HG03196 (cell line): ENCODE measurements at regions not wholly inside any gene's neighbourhood (a gene's known extent, or its start where the extent isn't known, plus 50 kb on each side); places are given as distances from the start of the nearest gene placed in this dataset.
"Not testable (repeated sequence)": the region's sequence is repeated elsewhere in the genome, so short reads cannot be mapped to it uniquely, and the experiment has no call there.

ENCODE experiments used
- ATAC-seq: cut with Tn5 transposase; IDR thresholded peaks from one replicate; pipeline ENCODE4 v1.9.1; 2021; ENCODE audit not compliant: unreplicated experiment

DNA sequence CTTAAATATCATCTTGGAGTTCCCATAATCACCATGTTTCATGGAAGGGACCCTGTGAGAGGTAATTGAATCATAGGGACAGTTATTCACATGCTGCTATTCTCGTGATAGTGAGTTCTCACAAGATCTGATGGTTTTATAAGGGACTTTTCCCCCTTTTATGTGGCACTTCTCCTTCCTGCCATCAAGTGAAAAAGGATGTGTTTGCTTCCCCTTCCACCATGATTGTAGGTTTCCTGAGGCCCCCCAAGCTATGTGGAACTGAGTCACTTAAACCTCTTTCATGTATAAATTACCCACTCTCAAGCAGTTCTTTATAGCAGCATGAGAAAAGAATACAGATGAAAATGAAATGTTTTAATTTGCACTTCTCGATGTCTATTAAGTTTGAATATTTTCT, 112.0 kb downstream of the ZNF648 start:
- no peak for ATAC-seq

DNA sequence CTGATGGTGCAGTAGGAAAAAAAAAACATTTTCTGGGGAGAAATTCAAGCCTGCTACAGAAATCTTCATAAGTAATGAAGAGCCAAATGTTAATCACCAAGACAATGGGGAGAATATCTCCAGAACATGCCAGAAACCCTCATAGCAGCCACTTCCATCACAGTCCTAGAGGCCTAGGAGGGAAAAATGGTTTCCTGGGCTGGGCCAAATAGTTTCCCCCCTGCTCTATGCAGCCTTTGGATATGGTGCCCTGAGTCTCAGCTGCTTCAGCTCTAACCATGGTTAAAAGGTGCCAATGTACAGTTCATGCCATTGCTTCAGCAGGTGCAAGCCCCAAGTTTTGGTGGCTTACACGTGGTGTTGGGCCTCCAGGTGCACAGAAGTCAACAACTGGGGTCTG, 113.1 kb downstream of the ZNF648 start:
- ATAC-seq, result no peak

DNA sequence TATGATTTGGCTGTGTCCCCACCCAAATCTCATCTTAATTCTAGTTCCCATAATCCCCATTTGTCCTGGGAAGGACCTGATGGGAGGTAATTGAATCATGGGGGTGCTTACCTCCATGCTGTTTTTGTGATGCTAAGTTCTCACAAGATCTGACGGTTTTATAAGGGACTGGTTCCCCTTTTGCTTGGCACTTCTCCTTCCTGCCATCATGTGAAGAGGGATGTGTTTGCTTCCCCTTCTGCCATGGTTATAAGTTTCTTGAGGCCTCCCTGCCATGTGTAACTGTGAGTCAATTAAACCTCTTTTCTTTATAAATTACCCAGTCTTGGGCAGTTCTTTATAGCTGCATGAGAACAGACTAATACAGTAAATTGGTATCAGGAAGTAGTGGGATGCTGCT, 114.1 kb downstream of the ZNF648 start:
- no peak for ATAC-seq

DNA sequence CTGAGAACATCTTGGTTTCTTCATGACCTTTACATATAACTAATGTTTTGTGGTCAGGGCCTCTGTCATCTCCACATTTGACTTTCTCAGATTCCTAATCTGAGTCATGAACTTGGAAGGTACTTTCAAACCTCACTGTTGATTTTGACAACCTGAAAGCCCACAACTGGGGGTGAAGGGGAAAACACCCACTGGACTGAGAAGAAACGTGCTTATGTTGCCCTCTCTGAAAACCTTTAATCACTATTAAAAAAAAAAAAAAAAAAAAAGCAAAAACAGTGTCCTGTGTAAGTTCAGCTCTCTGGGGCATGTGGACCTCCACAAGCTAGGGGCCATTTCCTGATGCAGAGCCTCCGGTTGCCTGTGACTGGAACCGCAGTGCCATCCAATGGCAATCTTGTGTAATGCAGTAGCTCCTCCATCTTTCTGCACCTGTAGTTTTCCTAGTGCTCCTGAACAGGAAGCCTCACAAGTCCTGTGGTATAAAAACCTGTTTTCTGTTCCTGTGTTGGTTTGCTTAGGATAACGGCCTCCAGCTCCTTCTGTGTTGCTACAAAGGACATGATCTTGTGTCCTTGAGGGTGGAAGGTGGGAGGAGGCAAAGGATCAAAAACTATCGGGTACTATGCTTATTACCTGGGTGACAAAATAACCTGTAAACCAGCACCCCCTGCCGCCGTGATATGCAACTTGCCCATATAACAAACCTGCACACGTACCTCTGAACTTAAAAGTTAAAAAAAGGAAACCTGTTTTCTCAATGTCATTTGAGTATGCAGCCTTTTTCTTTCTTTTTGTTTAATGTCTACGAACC, 124.5 kb downstream of the ZNF648 start:
- ATAC-seq, result peak; percentile 91

DNA sequence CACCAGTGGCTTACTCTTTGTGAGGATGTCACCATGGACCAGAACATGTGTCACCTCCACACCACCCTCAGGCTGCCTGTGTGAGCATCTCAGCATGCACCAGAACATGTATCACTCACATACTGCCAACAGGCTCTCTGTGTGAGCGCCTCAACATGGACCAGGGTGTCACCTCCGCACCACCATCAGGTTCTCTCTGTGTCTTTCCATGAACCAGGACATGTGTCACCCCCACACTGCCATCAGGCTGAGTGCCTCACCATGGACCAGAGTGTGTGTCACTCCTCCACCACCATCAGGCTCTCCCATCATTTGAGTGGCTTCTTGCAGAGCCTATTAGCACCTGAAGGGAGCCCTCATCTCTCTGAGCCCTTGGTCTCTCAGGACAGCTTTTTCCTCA, 125.2 kb downstream of the ZNF648 start:
- ATAC-seq, result peak; percentile 38

DNA sequence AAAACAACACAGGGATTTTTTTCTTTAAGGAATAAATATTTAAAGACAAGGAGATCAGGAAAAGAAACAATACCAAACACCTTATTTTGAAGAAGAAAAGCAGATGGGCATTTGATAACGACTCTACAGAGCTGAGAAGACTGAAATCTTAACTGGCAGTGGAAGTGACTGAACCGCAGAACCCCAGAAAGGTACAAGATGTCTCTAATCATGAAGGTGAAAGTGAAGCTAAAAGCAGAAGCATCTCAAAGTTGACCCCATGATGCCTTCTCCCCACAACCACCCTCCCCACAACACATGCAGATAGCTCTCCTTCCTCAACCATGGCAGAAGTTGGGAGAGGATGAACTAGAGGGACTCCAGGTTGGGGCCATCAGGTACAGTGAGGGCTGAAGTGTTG, 129.6 kb downstream of the ZNF648 start:
- ATAC-seq, result no peak

DNA sequence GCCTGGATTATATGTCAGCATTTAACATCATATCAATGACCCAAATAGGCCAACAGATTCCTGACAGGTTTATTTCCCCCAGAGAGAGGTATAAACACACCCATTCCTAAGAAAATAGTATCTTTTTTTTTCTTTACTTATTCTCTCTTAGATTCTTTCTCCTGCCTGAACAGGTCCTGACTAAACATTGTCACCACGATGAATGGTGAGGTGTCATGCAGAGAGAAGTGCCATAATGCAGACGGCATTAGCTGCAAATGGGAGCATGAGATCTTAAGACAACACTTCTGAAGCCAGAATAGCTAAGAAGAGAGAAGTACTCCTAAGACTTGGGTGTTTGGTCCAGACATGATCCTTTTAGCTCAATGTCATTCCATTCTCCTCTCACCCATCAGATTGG, 131.3 kb downstream of the ZNF648 start:
- ATAC-seq, result no peak

DNA sequence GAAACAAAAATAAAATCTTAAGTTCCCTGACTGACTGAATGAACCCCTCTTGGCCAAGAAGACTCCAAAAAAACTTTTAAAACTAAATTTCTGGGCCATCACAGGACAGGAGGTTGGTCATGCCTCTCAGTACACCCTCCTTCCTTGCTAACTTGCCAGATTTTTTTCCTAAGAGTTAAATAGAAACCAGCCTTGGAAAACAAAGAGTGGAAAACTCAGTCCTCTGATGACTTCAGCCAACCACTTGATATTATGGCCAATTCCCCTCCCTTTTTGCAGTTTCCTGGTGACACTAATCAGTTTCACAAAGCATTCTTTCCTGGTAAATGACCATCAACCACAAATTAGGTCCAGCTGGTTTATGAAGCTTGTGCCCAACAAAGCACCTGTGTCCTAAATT, 134.8 kb downstream of the ZNF648 start:
- no peak for ATAC-seq

DNA sequence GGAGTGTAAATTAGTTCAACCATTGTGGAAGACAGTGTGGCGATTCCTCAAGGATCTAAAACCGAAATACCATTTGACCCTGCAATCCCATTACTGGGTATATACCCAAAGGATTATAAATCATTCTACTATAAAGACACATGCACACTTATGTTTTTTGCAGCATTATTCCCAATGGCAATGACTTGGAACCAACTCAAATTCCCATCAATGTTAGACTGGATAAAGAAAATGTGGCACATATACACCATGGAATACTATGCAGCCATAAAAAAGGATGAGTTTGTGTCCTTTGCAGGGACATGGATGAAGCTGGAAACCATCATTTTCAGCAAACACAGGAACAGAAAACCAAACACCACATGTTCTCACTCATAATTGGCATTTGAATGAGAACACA, 137.5 kb downstream of the ZNF648 start:
- ATAC-seq, result not testable (repeated sequence)

DNA sequence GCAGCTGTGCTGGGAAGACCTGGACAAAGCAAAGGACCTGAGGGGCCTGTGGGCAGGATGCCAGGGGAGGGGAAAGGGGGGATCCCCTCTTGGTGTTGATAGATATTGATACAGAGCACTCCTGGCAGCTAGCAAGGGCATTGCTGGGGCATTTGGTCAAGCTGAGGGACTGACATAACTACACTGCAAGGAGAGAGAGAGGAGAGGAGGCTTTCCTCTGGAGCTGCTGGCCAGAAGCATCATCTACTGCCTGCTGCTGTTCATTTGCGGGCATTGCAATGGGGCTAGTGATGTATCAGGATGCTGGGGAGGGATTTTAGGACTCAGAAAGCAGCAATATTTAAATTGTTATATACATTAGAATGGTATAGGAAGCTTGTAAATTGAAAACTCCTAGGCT, 142.0 kb downstream of the ZNF648 start:
- ATAC-seq, result no peak

DNA sequence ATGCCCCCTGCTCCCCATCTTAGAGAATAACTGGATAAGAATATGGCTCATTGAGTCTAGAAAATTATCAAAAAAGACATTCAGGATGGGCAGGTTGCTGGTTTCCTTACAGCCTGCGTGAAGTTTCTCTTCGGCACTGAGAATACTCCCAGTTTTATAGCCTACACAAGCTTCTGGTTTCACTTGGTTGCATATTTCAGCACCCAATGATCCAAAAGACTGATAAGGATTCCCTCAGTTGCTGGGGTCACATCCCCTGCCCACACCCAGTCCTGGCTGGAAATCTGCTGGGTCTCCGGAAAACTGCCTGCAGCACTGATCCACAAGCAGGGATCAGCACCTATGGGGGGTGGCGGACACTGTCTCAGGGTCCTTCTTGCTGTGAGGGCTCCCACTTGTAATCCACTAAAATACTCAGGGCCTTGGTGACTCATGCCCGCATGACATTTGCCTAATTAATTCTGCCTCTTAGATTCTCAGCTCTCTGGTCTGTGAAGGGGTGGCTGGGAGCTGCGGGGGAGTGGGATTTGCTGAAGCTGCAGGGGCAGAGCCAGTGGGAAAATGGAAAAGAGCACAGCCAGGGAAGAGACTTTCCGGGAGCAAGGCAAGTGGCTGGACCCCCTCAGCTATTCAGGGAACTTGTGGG, 142.5 kb downstream of the ZNF648 start:
- ATAC-seq, result no peak

DNA sequence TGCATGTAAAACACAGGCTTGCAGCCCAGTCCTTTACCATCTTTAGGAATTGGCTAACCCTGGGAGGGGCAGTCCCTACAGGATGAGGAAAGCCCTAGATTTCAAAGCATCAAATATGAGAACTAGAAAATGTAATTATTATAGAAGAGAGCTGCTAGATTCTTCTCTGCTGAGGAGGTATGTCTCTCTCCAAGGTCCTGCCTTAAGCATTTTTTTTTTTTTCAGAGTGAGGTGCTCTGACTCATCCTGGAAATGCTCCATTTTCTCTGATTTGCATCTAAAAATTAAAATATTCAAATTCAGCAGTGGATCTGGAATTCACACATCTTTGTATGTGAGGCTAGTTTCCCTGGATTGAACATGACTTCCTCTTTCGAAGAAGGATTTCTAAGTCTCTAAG, 149.8 kb downstream of the ZNF648 start:
- ATAC-seq, result no peak

DNA sequence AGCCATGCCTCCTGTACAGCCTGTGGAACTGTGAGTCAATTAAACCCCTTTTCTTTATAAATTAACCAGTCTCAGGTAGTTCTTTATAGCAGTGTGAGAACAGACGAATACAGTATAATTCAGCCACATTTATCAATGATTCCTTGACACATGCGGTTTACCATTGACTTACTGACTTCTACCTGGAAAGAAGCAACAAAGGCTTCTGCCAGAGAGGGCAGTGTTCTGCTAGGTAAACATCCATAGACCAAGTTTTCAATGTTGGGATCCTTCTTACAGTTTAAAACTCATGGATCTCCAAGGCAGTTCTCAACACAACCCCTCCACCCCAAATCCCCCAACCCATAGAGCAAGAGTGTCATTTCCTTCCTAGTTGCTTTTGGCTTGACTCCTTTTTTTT, 150.6 kb downstream of the ZNF648 start:
- no peak for ATAC-seq

DNA sequence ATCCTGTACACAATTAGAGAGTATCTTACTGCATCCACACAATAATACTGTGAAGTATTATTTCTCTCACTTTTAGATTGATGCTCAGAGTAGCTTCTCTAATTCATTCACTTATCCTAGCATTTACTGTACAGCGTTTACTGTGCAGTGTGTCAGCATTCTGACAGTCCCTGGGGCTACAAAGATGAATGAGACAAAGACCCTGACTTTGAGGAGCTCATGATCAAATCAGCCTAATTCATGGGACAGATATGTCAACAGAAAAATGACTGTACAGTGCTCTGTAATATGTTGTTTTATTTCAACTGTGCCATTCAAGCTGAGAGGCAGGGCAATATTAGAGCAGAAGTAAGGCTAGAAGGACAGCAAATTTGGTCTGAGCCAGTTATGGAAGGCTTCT, 152.5 kb downstream of the ZNF648 start:
- ATAC-seq, result no peak

DNA sequence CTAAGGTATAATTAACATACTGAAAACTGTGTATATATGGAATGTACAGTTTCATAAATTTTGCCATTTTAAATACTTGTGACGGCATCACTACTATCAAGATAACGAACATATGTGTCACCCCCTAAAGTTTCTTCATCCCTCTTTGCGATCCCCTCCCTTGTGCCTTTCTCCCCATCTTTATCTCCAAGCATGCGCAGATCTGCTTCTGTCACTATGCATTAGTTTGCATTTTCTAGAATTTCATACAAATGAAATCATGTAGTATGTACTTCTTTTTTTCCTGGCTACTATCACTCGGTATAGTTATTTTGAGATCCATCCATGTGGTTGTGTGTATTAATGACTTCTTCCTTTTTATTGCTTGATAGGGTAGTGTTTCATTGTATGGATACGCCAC, 154.9 kb downstream of the ZNF648 start:
- no peak for ATAC-seq

DNA sequence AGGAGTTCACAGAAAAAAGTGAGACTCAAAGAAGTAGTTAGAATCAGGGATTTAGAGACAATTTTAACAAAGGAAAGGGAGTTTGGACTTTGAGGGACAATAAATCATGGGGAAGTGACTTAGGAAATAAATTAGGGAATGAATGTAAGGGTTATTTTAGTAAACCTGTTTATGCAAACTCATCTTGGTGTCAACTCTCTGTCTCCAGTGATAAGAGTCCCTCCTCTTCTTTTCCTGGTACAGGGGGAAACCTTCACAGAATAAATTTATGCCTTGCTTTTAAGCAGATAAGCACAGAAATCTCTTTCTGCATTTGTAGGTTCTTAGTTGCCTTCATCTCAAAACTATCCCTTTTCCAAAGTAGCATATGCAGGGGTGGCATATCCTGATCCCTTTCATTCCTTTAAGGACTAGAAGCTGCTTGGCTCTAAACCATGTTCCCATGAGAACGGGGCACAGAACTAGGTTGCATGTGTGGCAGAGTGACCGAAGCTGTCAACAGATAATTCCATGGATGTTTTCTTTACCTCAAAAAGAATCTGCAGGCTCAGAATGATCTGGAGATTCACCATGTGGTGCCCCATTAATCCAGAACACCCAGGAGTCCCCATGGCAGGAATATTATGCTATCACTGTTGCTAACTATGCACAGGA, 155.4 kb downstream of the ZNF648 start:
- ATAC-seq, result no peak

DNA sequence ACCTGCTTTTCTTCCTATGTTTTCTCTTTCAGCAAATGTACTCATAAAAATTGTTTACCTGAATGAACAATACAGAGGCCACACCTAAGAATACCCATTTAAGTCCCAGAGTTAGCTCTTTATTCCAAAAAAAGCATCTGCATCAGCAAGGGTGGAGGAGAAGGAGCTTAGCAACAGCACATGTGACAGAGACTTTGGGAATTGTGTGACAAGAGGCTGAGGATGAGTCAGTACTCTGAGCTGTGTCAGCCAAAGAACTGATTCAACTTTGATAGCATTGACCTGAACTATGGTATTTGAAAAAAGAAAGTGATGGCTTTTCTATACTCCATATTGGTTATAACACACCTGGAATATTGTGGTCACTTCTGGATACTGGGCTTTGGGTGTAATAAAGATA, 162.7 kb downstream of the ZNF648 start:
- ATAC-seq, result no peak

DNA sequence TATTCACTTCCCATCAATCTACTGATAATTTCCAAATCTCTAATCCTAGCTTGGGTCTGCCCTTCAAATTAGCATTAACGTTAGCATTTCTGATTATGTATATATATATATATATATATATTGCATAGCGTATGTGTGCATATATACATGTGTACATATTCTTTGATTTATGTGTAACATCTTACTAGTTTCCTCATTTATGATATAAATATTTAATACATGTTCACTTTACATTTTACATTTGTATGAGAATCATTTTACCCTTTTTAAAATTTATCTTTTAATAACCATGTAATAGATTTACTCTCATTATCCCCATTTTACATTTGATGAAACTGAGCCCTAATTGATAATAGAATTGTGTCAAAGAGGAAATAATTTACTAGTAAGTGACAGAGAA, 164.7 kb downstream of the ZNF648 start:
- no peak for ATAC-seq

DNA sequence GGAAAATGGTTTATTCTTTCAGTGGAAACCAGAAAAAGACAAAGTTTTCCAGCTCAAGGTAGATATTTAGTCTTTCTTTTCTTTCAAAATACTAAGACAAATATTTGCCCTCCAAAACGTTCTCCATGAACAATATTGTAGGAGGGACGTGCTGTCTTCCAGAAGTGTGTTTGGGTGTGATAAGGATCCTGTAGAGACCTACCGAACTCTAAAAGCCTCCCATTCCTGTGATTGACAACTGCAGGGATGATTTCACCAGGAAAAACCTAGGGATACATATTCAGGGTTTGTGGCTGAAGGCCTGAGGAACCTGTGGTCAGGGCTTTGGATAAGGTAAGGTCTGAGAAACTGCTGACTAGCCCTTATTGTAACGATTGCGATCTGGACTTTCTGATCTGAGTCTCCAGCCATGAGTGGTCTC, 167.1 kb downstream of the ZNF648 start:
- ATAC-seq, result no peak

DNA sequence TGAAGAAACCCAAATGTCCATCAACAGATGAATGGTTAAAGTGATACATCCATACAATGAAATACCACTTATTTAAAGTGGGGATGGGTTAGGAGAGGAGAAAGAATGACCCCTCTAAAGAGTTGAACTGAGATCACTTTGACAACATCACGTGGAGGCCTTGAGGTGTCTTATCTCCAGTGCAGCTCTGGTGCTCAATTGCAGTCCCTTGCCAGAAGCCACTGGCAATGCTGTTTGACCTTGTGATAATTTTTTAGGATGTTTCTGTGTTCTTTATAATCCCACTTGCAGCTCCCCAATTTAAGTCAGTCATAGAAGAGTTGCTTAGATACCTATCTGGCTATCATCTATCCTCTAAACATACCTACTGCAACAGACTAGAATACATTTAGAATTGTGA, 167.6 kb downstream of the ZNF648 start:
- no peak for ATAC-seq

DNA sequence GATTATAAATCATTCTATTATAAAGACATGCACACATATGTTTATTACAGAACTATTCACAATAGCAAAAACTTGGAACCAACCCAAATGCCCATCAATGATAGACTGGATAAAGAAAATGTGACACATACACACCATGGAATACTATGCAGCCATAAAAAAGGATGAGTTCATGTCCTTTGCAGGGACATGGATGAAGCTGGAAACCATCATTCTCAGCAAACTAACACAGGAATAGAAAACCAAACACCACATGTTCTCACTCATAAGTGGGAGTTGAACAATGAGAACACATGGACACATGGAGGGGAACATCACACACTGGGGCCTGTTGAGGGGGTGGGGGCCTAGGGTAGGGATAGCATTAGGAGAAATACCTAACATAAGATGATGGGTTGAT, 168.4 kb downstream of the ZNF648 start:
- not testable (repeated sequence) for ATAC-seq

DNA sequence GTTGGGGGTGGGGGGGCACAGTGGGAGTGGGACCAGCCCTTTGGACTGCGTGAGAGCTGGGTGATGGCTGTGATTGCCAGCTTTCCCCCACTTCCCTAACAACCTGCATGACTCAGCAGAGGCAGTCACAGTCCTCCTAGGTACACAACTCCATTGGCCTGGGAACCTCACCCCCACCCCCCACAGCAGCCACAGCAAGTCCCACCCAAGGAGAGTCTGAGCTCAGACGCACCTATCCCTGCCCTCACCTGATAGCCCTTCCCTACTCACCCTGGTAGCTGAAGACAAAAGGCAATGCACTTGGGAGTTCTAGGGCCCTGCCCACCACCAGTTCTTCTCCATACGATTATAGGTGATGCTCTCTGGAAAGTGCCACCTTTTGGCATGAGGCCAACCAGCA, 188.9 kb downstream of the ZNF648 start:
- no peak for ATAC-seq
